ENCODE measurements at regions not wholly inside any gene's neighbourhood (a gene's known extent, or its start where the extent isn't known, plus 50 kb on each side); places are given as distances from the start of the nearest gene placed in this dataset.

- Histone ChIP-seq H3K27me3 (ENCODE audit: control insufficient read depth, insufficient read depth, low read length) (no peaks in the 10 kb centered on the region; the same call in 1 of the 2 replicates), H3K4me3 (ENCODE audit: low read depth, low read length) (no peak overlapping the region), H3K27ac (ENCODE audit: low read depth, low read length) (no peak overlapping the region), H3K9me3 (ENCODE audit: control insufficient read depth, insufficient read depth, low read depth, low read length) (no peaks in the 10 kb centered on the region), H3K4me1 (ENCODE audit: control insufficient read depth, insufficient read depth, low read length) (no peaks in the 10 kb centered on the region), H3K9ac (ENCODE audit: low read length) (no peak overlapping the region), H3K36me3 (ENCODE audit: control insufficient read depth, insufficient read depth, low read length) (no peaks in the 10 kb centered on the region)
Measured at GRCh38 chr16:8026450-8026849, 563.9 kb downstream of the TMEM114 start.

GRCh38 chr16:8023326-8023725 is 567.0 kb downstream of the TMEM114 start:
- H3K9me3 ChIP-seq (ENCODE audit: control insufficient read depth, insufficient read depth, low read depth, low read length) = no peaks in the 10 kb centered on the region
- H3K4me3 ChIP-seq (ENCODE audit: low read depth, low read length) = no peak overlapping the region
- H3K27ac ChIP-seq (ENCODE audit: low read depth, low read length) = no peak overlapping the region
- H3K9ac ChIP-seq (ENCODE audit: low read length) = no peak overlapping the region
- H3K4me1 ChIP-seq (ENCODE audit: control insufficient read depth, insufficient read depth, low read length) = no peaks in the 10 kb centered on the region
- H3K36me3 ChIP-seq (ENCODE audit: control insufficient read depth, insufficient read depth, low read length) = no peaks in the 10 kb centered on the region
- H3K27me3 ChIP-seq (ENCODE audit: control insufficient read depth, insufficient read depth, low read length) = no peaks in the 10 kb centered on the region

- Histone ChIP-seq H3K9me3 (ENCODE audit: control insufficient read depth, insufficient read depth, low read depth, low read length) (no peaks in the 10 kb centered on the region), H3K27me3 (ENCODE audit: control insufficient read depth, insufficient read depth, low read length) (no peaks in the 10 kb centered on the region), H3K9ac (ENCODE audit: low read length) (no peak overlapping the region), H3K36me3 (ENCODE audit: control insufficient read depth, insufficient read depth, low read length) (no peaks in the 10 kb centered on the region), H3K4me1 (ENCODE audit: control insufficient read depth, insufficient read depth, low read length) (no peaks in the 10 kb centered on the region), H3K4me3 (ENCODE audit: low read depth, low read length) (no peak overlapping the region), H3K27ac (ENCODE audit: low read depth, low read length) (no peak overlapping the region)
Measured at GRCh38 chr16:8005096-8005860, 585.0 kb downstream of the TMEM114 start.

GRCh38 chr16:7998789-7999453 is 591.4 kb downstream of the TMEM114 start:
- H3K4me3 ChIP-seq (ENCODE audit: low read depth, low read length) = no peak overlapping the region
- H3K27ac ChIP-seq (ENCODE audit: low read depth, low read length) = no peak overlapping the region
- H3K27me3 ChIP-seq (ENCODE audit: control insufficient read depth, insufficient read depth, low read length) = no peaks in the 10 kb centered on the region; the same call in 1 of the 2 replicates
- H3K9me3 ChIP-seq (ENCODE audit: control insufficient read depth, insufficient read depth, low read depth, low read length) = no peaks in the 10 kb centered on the region
- no peak overlapping the region for H3K9ac ChIP-seq (ENCODE audit: low read length)
- H3K36me3 ChIP-seq (ENCODE audit: control insufficient read depth, insufficient read depth, low read length) = no peaks in the 10 kb centered on the region
- no peaks in the 10 kb centered on the region for H3K4me1 ChIP-seq (ENCODE audit: control insufficient read depth, insufficient read depth, low read length)

- no peaks in the 10 kb centered on the region for H3K36me3 ChIP-seq (ENCODE audit: control insufficient read depth, insufficient read depth, low read length)
- no peaks in the 10 kb centered on the region for H3K9me3 ChIP-seq (ENCODE audit: control insufficient read depth, insufficient read depth, low read depth, low read length)
Measured at GRCh38 chr16:7997966-7998365, 592.3 kb downstream of the TMEM114 start.

GRCh38 chr16:7992616-7993015 is 597.7 kb downstream of the TMEM114 start:
- Histone ChIP-seq H3K36me3 (ENCODE audit: control insufficient read depth, insufficient read depth, low read length) (no peaks in the 10 kb centered on the region), H3K27me3 (ENCODE audit: control insufficient read depth, insufficient read depth, low read length) (no peaks in the 10 kb centered on the region; the same call in 1 of the 2 replicates), H3K27ac (ENCODE audit: low read depth, low read length) (no peak overlapping the region), H3K4me1 (ENCODE audit: control insufficient read depth, insufficient read depth, low read length) (no peaks in the 10 kb centered on the region), H3K9me3 (ENCODE audit: control insufficient read depth, insufficient read depth, low read depth, low read length) (no peaks in the 10 kb centered on the region), H3K4me3 (ENCODE audit: low read depth, low read length) (no peak overlapping the region), H3K9ac (ENCODE audit: low read length) (no peak overlapping the region)

More at GRCh38 chr16:7997966-7998365, 592.3 kb downstream of the TMEM114 start:
- Histone ChIP-seq H3K27me3 (ENCODE audit: control insufficient read depth, insufficient read depth, low read length) (no peaks in the 10 kb centered on the region; the same call in 1 of the 2 replicates), H3K27ac (ENCODE audit: low read depth, low read length) (no peak overlapping the region), H3K4me1 (ENCODE audit: control insufficient read depth, insufficient read depth, low read length) (no peaks in the 10 kb centered on the region), H3K4me3 (ENCODE audit: low read depth, low read length) (no peak overlapping the region), H3K9ac (ENCODE audit: low read length) (no peak overlapping the region)

GRCh38 chr16:7990626-7991260 is 599.6 kb downstream of the TMEM114 start:
- no peaks in the 10 kb centered on the region for H3K27me3 ChIP-seq (ENCODE audit: control insufficient read depth, insufficient read depth, low read length)
- H3K4me3 ChIP-seq (ENCODE audit: low read depth, low read length) = no peak overlapping the region
- no peak overlapping the region for H3K27ac ChIP-seq (ENCODE audit: low read depth, low read length)
- no peaks in the 10 kb centered on the region; the same call in 1 of the 2 replicates for H3K4me1 ChIP-seq (ENCODE audit: control insufficient read depth, insufficient read depth, low read length)
- no peak overlapping the region for H3K9ac ChIP-seq (ENCODE audit: low read length)
- no peaks in the 10 kb centered on the region for H3K9me3 ChIP-seq (ENCODE audit: control insufficient read depth, insufficient read depth, low read depth, low read length)
- no peaks in the 10 kb centered on the region for H3K36me3 ChIP-seq (ENCODE audit: control insufficient read depth, insufficient read depth, low read length)

GRCh38 chr16:7983676-7984075 is 606.6 kb downstream of the TMEM114 start:
- Histone ChIP-seq H3K9me3 (ENCODE audit: control insufficient read depth, insufficient read depth, low read depth, low read length) (no peaks in the 10 kb centered on the region), H3K27me3 (ENCODE audit: control insufficient read depth, insufficient read depth, low read length) (no peaks in the 10 kb centered on the region), H3K36me3 (ENCODE audit: control insufficient read depth, insufficient read depth, low read length) (no peaks in the 10 kb centered on the region), H3K9ac (ENCODE audit: low read length) (no peak overlapping the region), H3K4me3 (ENCODE audit: low read depth, low read length) (no peak overlapping the region), H3K4me1 (ENCODE audit: control insufficient read depth, insufficient read depth, low read length) (no peaks in the 10 kb centered on the region; the same call in none of the 2 replicates), H3K27ac (ENCODE audit: low read depth, low read length) (no peak overlapping the region)

- no peak overlapping the region for H3K27ac ChIP-seq (ENCODE audit: low read depth, low read length)
- H3K4me1 ChIP-seq (ENCODE audit: control insufficient read depth, insufficient read depth, low read length) = no peaks in the 10 kb centered on the region; the same call in 1 of the 2 replicates
- H3K9ac ChIP-seq (ENCODE audit: low read length) = no peak overlapping the region
- H3K9me3 ChIP-seq (ENCODE audit: control insufficient read depth, insufficient read depth, low read depth, low read length) = no peaks in the 10 kb centered on the region
- H3K36me3 ChIP-seq (ENCODE audit: control insufficient read depth, insufficient read depth, low read length) = no peaks in the 10 kb centered on the region
- no peak overlapping the region for H3K4me3 ChIP-seq (ENCODE audit: low read depth, low read length)
- no peaks in the 10 kb centered on the region for H3K27me3 ChIP-seq (ENCODE audit: control insufficient read depth, insufficient read depth, low read length)
Measured at GRCh38 chr16:7980133-7980483, 610.2 kb downstream of the TMEM114 start.

GRCh38 chr16:7979448-7980132 is 610.7 kb downstream of the TMEM114 start:
- Histone ChIP-seq H3K4me3 (ENCODE audit: low read depth, low read length) (no peak overlapping the region), H3K9ac (ENCODE audit: low read length) (no peak overlapping the region), H3K4me1 (ENCODE audit: control insufficient read depth, insufficient read depth, low read length) (no peaks in the 10 kb centered on the region; the same call in 1 of the 2 replicates), H3K27ac (ENCODE audit: low read depth, low read length) (no peak overlapping the region), H3K9me3 (ENCODE audit: control insufficient read depth, insufficient read depth, low read depth, low read length) (no peaks in the 10 kb centered on the region), H3K27me3 (ENCODE audit: control insufficient read depth, insufficient read depth, low read length) (no peaks in the 10 kb centered on the region), H3K36me3 (ENCODE audit: control insufficient read depth, insufficient read depth, low read length) (no peaks in the 10 kb centered on the region)

Measured in HUES6 (cell line).